ENCODE measurements at regions not wholly inside any gene's neighbourhood (a gene's known extent, or its start where the extent isn't known, plus 50 kb on each side); places are given as distances from the start of the nearest gene placed in this dataset.

GRCh38 chrX:150063138-150063518, 124.8 kb upstream of the EOLA2 start:
- no peak overlapping the region for H3K27ac Mint-ChIP-seq (ENCODE audit: low read depth, unreplicated experiment)
- no peaks in the 10 kb centered on the region for H3K27me3 Mint-ChIP-seq (ENCODE audit: insufficient read depth, unreplicated experiment)
- H3K36me3 Mint-ChIP-seq (ENCODE audit: insufficient read depth, unreplicated experiment): no peaks in the 10 kb centered on the region
- CTCF ChIA-PET: interaction anchor here (0.7 to 1.9 kb wide), 4 partner anchors 13 to 422 kb away, joined by 3 to 6 read pairs (median 4); no protein-coding TSS in a partner anchor
- no peak for TF ChIP-seq CTCF (IDR thresholded peaks at IDR 0.05; ENCODE audit: unreplicated experiment)
- peak overlapping the region; percentile 7 for H3K4me3 Mint-ChIP-seq (ENCODE audit: unreplicated experiment)
- BruUV-seq (replicated peaks): no TSS peak
- POLR2A ChIA-PET: interaction anchor here (0.6 kb wide), 1 partner anchor 626 kb away, joined by 3 read pairs; no protein-coding TSS in a partner anchor
- DNase-seq (ENCODE audit: unreplicated experiment): no peak
- intact Hi-C loops (cut with micrococcal nuclease): no loop called here
- no peaks in the 10 kb centered on the region for H3K9me3 Mint-ChIP-seq (ENCODE audit: unreplicated experiment)
- H3K4me1 Mint-ChIP-seq (ENCODE audit: insufficient read depth, unreplicated experiment): peaks cover 17% of the 10 kb centered on the region

- no TSS peak for BruUV-seq (replicated peaks)
- ChIA-PET CTCF (interaction anchor here (0.6 to 1.9 kb wide), 3 partner anchors 17 to 421 kb away, joined by 3 to 6 read pairs (median 3); no protein-coding TSS in a partner anchor), POLR2A (interaction anchor here (1.3 kb wide), 1 partner anchor 10 kb away, joined by 5 read pairs; no protein-coding TSS in a partner anchor)
- Mint-ChIP-seq H3K4me3 (ENCODE audit: unreplicated experiment) (no peak overlapping the region), H3K36me3 (ENCODE audit: insufficient read depth, unreplicated experiment) (no peaks in the 10 kb centered on the region), H3K27ac (ENCODE audit: low read depth, unreplicated experiment) (no peak overlapping the region), H3K9me3 (ENCODE audit: unreplicated experiment) (no peaks in the 10 kb centered on the region), H3K27me3 (ENCODE audit: insufficient read depth, unreplicated experiment) (no peaks in the 10 kb centered on the region), H3K4me1 (ENCODE audit: insufficient read depth, unreplicated experiment) (peaks cover 17% of the 10 kb centered on the region)
- no peak for DNase-seq (ENCODE audit: unreplicated experiment)
- no peak for TF ChIP-seq CTCF (IDR thresholded peaks at IDR 0.05; ENCODE audit: unreplicated experiment)
- intact Hi-C loops (cut with micrococcal nuclease): no loop called here
These were observed 125.4 kb upstream of the EOLA2 start for GRCh38 chrX:150063674-150064073.

- peaks cover 17% of the 10 kb centered on the region for H3K9me3 Mint-ChIP-seq (ENCODE audit: unreplicated experiment)
- no peak overlapping the region for H3K27ac Mint-ChIP-seq (ENCODE audit: low read depth, unreplicated experiment)
- no TSS peak for BruUV-seq (replicated peaks)
- no peak for DNase-seq (ENCODE audit: unreplicated experiment)
- no peaks in the 10 kb centered on the region for H3K36me3 Mint-ChIP-seq (ENCODE audit: insufficient read depth, unreplicated experiment)
- no peak overlapping the region for H3K4me3 Mint-ChIP-seq (ENCODE audit: unreplicated experiment)
- ChIA-PET CTCF (interaction anchor here (0.6 kb wide), 1 partner anchor 112 kb away, joined by 3 read pairs; no protein-coding TSS in a partner anchor), POLR2A (no interaction called here)
- H3K4me1 Mint-ChIP-seq (ENCODE audit: insufficient read depth, unreplicated experiment): peaks cover 11% of the 10 kb centered on the region
- TF ChIP-seq CTCF (IDR thresholded peaks at IDR 0.05; ENCODE audit: unreplicated experiment): no peak
- intact Hi-C loops (cut with micrococcal nuclease): no loop called here
- H3K27me3 Mint-ChIP-seq (ENCODE audit: insufficient read depth, unreplicated experiment): no peaks in the 10 kb centered on the region
These were observed 135.9 kb upstream of the EOLA2 start for GRCh38 chrX:150074175-150074574.

- DNase-seq (ENCODE audit: unreplicated experiment): no peak
- no TSS peak for BruUV-seq (replicated peaks)
- no peak overlapping the region for H3K4me3 Mint-ChIP-seq (ENCODE audit: unreplicated experiment)
- peaks cover 38% of the 10 kb centered on the region for H3K4me1 Mint-ChIP-seq (ENCODE audit: insufficient read depth, unreplicated experiment)
- no peaks in the 10 kb centered on the region for H3K36me3 Mint-ChIP-seq (ENCODE audit: insufficient read depth, unreplicated experiment)
- intact Hi-C loops (cut with micrococcal nuclease): no loop called here
- no peaks in the 10 kb centered on the region for H3K27me3 Mint-ChIP-seq (ENCODE audit: insufficient read depth, unreplicated experiment)
- POLR2A ChIA-PET: no interaction called here
- H3K9me3 Mint-ChIP-seq (ENCODE audit: unreplicated experiment): no peaks in the 10 kb centered on the region
- TF ChIP-seq CTCF (IDR thresholded peaks at IDR 0.05; ENCODE audit: unreplicated experiment): no peak
- H3K27ac Mint-ChIP-seq (ENCODE audit: low read depth, unreplicated experiment): no peak overlapping the region
- CTCF ChIA-PET: no interaction called here
These were observed 142.2 kb upstream of the EOLA2 start for GRCh38 chrX:150080497-150080896.

Data from MCF 10A (cell line).